NT2/D1 (cell line): ENCODE measurements at regions not wholly inside any gene's neighbourhood (a gene's known extent, or its start where the extent isn't known, plus 50 kb on each side); places are given as distances from the start of the nearest gene placed in this dataset.

Experiments used
- SUZ12 ChIP-seq: IDR thresholded peaks from 2 replicates; pipeline ENCODE4 v1.6.1; 2011; ENCODE audit not compliant: insufficient read length, insufficient read depth; ENCODE audit errors: extremely low read depth
- YY1 ChIP-seq: IDR thresholded peaks from 2 replicates; pipeline ENCODE4 v1.6.1; 2011; ENCODE audit not compliant: insufficient read length, insufficient read depth
- ZNF274 ChIP-seq: IDR thresholded peaks from 2 replicates; pipeline ENCODE4 v1.6.1; 2011; ENCODE audit warnings: mild to moderate bottlenecking, low read depth, low read length

DNA sequence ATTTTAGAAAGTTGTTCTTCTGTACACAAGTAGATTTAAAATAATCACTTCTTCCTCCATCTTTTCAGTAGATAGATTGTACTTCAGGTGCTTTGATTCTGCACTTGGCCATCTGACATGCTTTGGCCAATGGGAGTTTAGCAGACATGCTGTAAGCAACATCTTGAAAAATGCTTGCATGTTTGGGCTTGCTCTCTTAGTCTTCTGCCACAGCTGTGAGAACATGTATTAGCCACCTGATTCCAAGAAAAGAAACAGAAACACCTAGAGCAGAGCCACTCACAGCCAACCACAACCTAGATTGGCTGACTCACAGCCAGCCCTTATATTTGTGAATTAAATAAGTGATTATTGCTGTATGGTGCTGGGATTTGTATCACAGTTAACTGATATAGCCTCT is 70.2 kb upstream of the GADL1 start:
- no peak for TF ChIP-seq YY1
- TF ChIP-seq ZNF274 = no peak
- TF ChIP-seq SUZ12 = no peak
